ENCODE measurements at regions not wholly inside any gene's neighbourhood (a gene's known extent, or its start where the extent isn't known, plus 50 kb on each side); places are given as distances from the start of the nearest gene placed in this dataset.

- TF ChIP-seq REST (IDR thresholded peaks at IDR 0.05; ENCODE audit: low read depth), result no peak
- TF ChIP-seq, protein P1, sequence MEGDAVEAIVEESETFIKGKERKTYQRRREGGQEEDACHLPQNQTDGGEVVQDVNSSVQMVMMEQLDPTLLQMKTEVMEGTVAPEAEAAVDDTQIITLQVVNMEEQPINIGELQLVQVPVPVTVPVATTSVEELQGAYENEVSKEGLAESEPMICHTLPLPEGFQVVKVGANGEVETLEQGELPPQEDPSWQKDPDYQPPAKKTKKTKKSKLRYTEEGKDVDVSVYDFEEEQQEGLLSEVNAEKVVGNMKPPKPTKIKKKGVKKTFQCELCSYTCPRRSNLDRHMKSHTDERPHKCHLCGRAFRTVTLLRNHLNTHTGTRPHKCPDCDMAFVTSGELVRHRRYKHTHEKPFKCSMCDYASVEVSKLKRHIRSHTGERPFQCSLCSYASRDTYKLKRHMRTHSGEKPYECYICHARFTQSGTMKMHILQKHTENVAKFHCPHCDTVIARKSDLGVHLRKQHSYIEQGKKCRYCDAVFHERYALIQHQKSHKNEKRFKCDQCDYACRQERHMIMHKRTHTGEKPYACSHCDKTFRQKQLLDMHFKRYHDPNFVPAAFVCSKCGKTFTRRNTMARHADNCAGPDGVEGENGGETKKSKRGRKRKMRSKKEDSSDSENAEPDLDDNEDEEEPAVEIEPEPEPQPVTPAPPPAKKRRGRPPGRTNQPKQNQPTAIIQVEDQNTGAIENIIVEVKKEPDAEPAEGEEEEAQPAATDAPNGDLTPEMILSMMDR (IDR thresholded peaks at IDR 0.05 in 2 of 3, conservative IDR thresholded peaks at IDR 0.05 in 1 of 3; ENCODE audit: borderline replicate concordance in 1 of 3, insufficient read depth in 1 of 3, low read depth in 2 of 3, low read length in 2 of 3), result no peak
- no peak for TF ChIP-seq MAX (IDR thresholded peaks at IDR 0.05)
- TF ChIP-seq POLR2A (IDR thresholded peaks at IDR 0.05; ENCODE audit: borderline replicate concordance, extremely low read depth, insufficient read depth, insufficient read length), result no peak
These were observed 609.7 kb downstream of the TNS3 start for GRCh38 chr7:46972205-46972604.
